Central memory CD8-positive, alpha-beta T cell (primary cell): ENCODE measurements at regions not wholly inside any gene's neighbourhood (a gene's known extent, or its start where the extent isn't known, plus 50 kb on each side); places are given as distances from the start of the nearest gene placed in this dataset.
"Not testable (repeated sequence)": the region's sequence is repeated elsewhere in the genome, so short reads cannot be mapped to it uniquely, and the experiment has no call there.

Experiments used
- ATAC-seq: fragments of 150-1000 bp; cut with Tn5 transposase; replicated peaks from 2 replicates; pipeline ENCODE4 v1.10.0; 2022; ENCODE audit warnings: mild to moderate bottlenecking, moderate FRiP score, moderate number of reproducible peaks; ENCODE audit not compliant: poor library complexity, severe bottlenecking; ENCODE audit errors: extremely low read depth
- DNase-seq, 2 donors: peaks; one replicate each; pipeline ENCODE4 v3.0.0; 2021; ENCODE audit warnings: low spot score in 2 of 2
- H3K27ac Mint-ChIP-seq: one replicate; pipeline ENCODE4 v1.8.0; 2022; ENCODE audit warnings: low read depth, mild to moderate bottlenecking, moderate library complexity, mixed read lengths
- H3K27me3 Mint-ChIP-seq: one replicate; pipeline ENCODE4 v1.8.0; 2022; ENCODE audit warnings: mixed read lengths
- H3K36me3 Mint-ChIP-seq: one replicate; pipeline ENCODE4 v1.8.0; 2022; ENCODE audit warnings: mild to moderate bottlenecking, moderate library complexity, mixed read lengths; ENCODE audit not compliant: insufficient read depth
- H3K4me1 Mint-ChIP-seq: one replicate; pipeline ENCODE4 v1.8.0; 2022; ENCODE audit warnings: mixed read lengths
- H3K4me3 Mint-ChIP-seq: one replicate; pipeline ENCODE4 v1.8.0; 2022; ENCODE audit warnings: mild to moderate bottlenecking, moderate library complexity, mixed read lengths
- H3K9me3 Mint-ChIP-seq: one replicate; pipeline ENCODE4 v1.8.0; 2022; ENCODE audit warnings: mixed read lengths

DNA sequence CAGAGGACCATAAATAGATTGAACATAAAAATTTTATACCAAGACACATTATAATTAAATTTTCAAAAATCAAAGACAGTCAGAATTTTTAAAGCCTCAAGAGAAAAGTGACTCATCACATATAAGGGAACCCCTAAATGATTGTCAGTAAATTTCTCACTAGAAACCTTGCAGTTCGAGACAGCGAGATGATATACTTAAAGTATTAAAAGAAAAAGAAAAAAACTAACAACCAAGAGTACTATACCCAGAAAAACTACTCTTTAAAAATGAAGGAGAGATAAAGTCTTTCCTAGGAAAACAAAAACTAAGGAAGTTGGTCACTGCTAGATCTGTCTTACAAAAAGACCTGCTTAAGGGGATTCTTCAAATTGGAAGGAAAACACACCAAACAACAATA, 251.4 kb upstream of the MSX2 start:
- Mint-ChIP-seq H3K36me3 (no peaks in the 10 kb centered on the region), H3K27ac (no peak overlapping the region), H3K9me3 (peaks cover 11% of the 10 kb centered on the region), H3K4me3 (no peak overlapping the region), H3K4me1 (no peaks in the 10 kb centered on the region), H3K27me3 (no peaks in the 10 kb centered on the region)
- DNase-seq (no peak), ATAC-seq (no peak)

- H3K27me3 Mint-ChIP-seq, ATAC-seq, H3K4me1 Mint-ChIP-seq, H3K4me3 Mint-ChIP-seq, DNase-seq, H3K9me3 Mint-ChIP-seq, H3K27ac Mint-ChIP-seq, H3K36me3 Mint-ChIP-seq: not testable (repeated sequence)
These were observed 248.4 kb upstream of the MSX2 start for GRCh38 chr5:174476001-174476400.

- H3K27ac Mint-ChIP-seq, result no peak overlapping the region
- no peaks in the 10 kb centered on the region for H3K36me3 Mint-ChIP-seq
- peaks cover 10% of the 10 kb centered on the region for H3K9me3 Mint-ChIP-seq
- ATAC-seq (no peak), DNase-seq (no peak)
- H3K4me1 Mint-ChIP-seq, result no peaks in the 10 kb centered on the region
- no peaks in the 10 kb centered on the region for H3K27me3 Mint-ChIP-seq
- H3K4me3 Mint-ChIP-seq, result no peak overlapping the region
These were observed 245.1 kb upstream of the MSX2 start for GRCh38 chr5:174479325-174479724.

DNA sequence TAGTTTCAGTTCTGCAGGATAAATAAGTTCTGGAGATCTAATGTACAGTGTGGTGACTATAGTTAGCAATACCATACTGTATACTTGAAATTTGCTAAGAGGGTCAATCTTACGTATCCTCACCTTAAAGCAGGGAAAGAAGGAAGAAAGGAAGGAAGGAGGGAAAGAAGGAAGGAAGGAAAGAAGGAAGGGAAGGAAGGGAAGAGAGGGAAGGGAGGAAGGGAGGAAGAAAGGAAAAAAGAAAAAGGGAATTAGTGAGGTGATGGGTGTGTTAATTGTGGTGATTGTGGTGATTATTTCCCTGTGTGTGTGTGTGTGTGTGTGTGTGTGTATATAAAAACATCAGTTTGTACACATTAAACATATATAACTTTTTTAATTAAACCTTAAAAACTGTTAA, 242.6 kb upstream of the MSX2 start:
- Mint-ChIP-seq H3K27ac (no peak overlapping the region), H3K27me3 (no peaks in the 10 kb centered on the region), H3K4me3 (no peak overlapping the region), H3K4me1 (no peaks in the 10 kb centered on the region), H3K36me3 (no peaks in the 10 kb centered on the region), H3K9me3 (peaks cover 17% of the 10 kb centered on the region)
- no peak for DNase-seq
- ATAC-seq, result no peak

DNA sequence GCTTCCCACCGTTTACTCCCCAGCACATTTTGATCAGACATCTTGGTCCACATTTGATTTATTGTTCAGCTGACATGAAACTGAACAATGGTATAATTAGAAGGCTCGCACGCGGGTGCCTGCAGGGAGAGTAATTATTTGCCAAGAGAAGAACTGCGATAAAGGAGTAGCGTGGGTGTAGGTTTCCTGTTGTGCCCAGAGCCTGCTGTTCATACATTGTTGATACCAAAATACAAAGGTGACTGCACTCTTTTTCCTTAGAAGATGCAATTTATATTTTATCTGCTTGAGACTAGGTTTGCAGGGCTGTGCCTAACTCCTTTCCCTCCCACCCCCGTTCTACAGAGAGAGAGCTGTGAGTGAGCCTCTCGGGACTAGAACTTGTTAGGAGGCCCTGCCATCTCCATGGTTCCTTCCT, 241.8 kb upstream of the MSX2 start:
- DNase-seq (no peak), ATAC-seq (no peak)
- Mint-ChIP-seq H3K9me3 (peaks cover 21% of the 10 kb centered on the region), H3K36me3 (no peaks in the 10 kb centered on the region), H3K27ac (no peak overlapping the region), H3K27me3 (no peaks in the 10 kb centered on the region), H3K4me3 (no peak overlapping the region), H3K4me1 (no peaks in the 10 kb centered on the region)

DNA sequence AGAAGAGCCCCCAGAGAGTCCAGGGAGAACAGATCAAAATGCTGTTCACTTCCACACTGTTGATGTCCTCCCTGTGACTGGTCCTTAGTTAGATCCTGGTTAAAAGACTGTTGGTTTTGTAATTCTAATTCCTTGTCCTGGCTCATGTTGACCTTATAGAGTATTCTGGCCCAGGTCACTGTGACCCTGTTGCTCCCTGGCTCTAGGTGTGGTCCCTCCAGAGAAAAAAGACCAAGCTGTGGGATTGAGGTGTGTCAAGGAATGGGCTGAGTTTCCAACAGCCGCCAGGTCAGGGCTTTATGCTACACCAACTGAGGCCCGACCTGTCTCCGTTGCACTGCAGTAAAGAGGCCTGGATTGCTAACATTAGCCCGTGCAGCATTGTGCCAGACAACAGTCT, 241.0 kb upstream of the MSX2 start:
- no peak overlapping the region for H3K4me3 Mint-ChIP-seq
- H3K4me1 Mint-ChIP-seq, result no peaks in the 10 kb centered on the region
- no peaks in the 10 kb centered on the region for H3K27me3 Mint-ChIP-seq

DNA sequence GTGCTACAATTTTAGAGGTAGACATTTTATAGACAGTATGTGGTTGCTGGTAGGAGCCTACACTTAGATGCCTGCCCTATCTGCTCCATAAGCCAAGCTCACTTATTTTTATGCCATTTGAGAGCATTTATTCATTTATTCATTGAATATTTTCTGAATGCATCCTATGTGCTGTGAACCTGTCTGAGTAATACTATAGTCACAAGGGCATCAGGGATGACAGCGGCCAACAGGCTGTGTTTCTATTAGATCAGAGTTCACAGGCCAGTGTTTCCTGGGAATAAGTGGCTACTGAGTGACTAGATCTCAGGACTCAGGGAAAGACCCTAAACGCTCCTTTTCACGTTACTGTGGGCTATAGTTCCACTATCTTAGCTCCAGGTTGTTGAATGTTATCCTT, 235.2 kb upstream of the MSX2 start:
- H3K27me3 Mint-ChIP-seq, result no peaks in the 10 kb centered on the region
- H3K4me3 Mint-ChIP-seq, result no peak overlapping the region
- H3K27ac Mint-ChIP-seq, result no peak overlapping the region
- peaks cover 2% of the 10 kb centered on the region for H3K36me3 Mint-ChIP-seq
- peaks cover 30% of the 10 kb centered on the region for H3K9me3 Mint-ChIP-seq
- ATAC-seq (no peak), DNase-seq (no peak)
- no peaks in the 10 kb centered on the region for H3K4me1 Mint-ChIP-seq

More for the DNA sequence above, 241.0 kb upstream of the MSX2 start:
- H3K27ac Mint-ChIP-seq, result no peak overlapping the region
- H3K9me3 Mint-ChIP-seq, result peaks cover 21% of the 10 kb centered on the region
- no peak for DNase-seq
- no peaks in the 10 kb centered on the region for H3K36me3 Mint-ChIP-seq
- no peak for ATAC-seq

DNA sequence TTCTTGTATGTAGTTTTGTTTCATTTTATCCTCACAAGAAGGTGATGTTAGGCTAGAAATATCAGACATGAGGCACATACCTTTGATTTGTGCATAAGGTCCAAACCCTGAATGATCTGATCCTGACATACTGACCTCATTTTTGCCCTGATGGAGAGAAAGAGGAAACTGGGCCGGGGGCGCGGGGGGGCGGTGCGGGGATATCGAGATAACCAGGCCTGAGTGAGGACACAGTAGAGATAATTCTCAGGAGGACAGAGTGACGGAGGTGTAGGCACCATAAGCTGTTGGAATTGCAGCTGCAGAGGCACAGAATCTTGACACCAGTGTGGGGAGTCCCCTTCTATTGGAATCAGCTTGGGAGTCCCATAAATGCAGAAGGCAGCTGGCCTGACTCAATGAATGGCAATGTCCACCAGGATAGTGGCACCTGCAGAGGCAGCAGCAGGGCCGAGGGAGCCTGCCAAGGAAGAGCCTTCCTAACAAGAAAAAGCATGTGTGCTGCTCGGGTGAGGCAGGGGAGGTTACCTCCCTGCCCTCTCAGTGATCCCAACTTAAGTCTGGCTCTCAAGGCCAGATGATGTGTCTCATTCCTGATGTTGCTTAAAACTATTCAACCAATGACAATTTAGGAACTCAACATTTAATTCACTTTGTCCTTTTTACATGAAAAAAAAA, 234.3 kb upstream of the MSX2 start:
- H3K9me3 Mint-ChIP-seq, result peaks cover 25% of the 10 kb centered on the region
- no peak overlapping the region for H3K27ac Mint-ChIP-seq
- H3K4me1 Mint-ChIP-seq, result no peaks in the 10 kb centered on the region
- no peak overlapping the region for H3K4me3 Mint-ChIP-seq
- ATAC-seq, result no peak
- H3K36me3 Mint-ChIP-seq, result peaks cover 2% of the 10 kb centered on the region
- H3K27me3 Mint-ChIP-seq, result no peaks in the 10 kb centered on the region
- DNase-seq, result no peak

- H3K27ac Mint-ChIP-seq, result no peak overlapping the region
- no peaks in the 10 kb centered on the region for H3K4me1 Mint-ChIP-seq
- peaks cover 2% of the 10 kb centered on the region for H3K36me3 Mint-ChIP-seq
- H3K9me3 Mint-ChIP-seq, result peaks cover 19% of the 10 kb centered on the region
- DNase-seq (no peak), ATAC-seq (no peak)
- no peaks in the 10 kb centered on the region for H3K27me3 Mint-ChIP-seq
- no peak overlapping the region for H3K4me3 Mint-ChIP-seq
These were observed 233.7 kb upstream of the MSX2 start for GRCh38 chr5:174490728-174491127.

GRCh38 chr5:174491265-174491664, 233.1 kb upstream of the MSX2 start:
- Mint-ChIP-seq H3K4me1 (no peaks in the 10 kb centered on the region), H3K27ac (no peak overlapping the region), H3K27me3 (no peaks in the 10 kb centered on the region), H3K36me3 (peaks cover 2% of the 10 kb centered on the region), H3K9me3 (peaks cover 19% of the 10 kb centered on the region), H3K4me3 (no peak overlapping the region)
- ATAC-seq, result no peak
- DNase-seq, result no peak

- Mint-ChIP-seq H3K27me3 (no peaks in the 10 kb centered on the region), H3K9me3 (peaks cover 16% of the 10 kb centered on the region), H3K36me3 (peaks cover 2% of the 10 kb centered on the region), H3K27ac (no peak overlapping the region), H3K4me1 (no peaks in the 10 kb centered on the region), H3K4me3 (no peak overlapping the region)
- DNase-seq (no peak), ATAC-seq (no peak)
These were observed 232.5 kb upstream of the MSX2 start for GRCh38 chr5:174491761-174492350.

- H3K27ac Mint-ChIP-seq, result no peak overlapping the region
- peaks cover 2% of the 10 kb centered on the region for H3K36me3 Mint-ChIP-seq
- H3K4me3 Mint-ChIP-seq, result no peak overlapping the region
- H3K4me1 Mint-ChIP-seq, result no peaks in the 10 kb centered on the region
- ATAC-seq, result no peak
- DNase-seq, result no peak
- no peaks in the 10 kb centered on the region for H3K27me3 Mint-ChIP-seq
- peaks cover 24% of the 10 kb centered on the region for H3K9me3 Mint-ChIP-seq
These were observed 230.9 kb upstream of the MSX2 start for GRCh38 chr5:174493530-174493929.

DNA sequence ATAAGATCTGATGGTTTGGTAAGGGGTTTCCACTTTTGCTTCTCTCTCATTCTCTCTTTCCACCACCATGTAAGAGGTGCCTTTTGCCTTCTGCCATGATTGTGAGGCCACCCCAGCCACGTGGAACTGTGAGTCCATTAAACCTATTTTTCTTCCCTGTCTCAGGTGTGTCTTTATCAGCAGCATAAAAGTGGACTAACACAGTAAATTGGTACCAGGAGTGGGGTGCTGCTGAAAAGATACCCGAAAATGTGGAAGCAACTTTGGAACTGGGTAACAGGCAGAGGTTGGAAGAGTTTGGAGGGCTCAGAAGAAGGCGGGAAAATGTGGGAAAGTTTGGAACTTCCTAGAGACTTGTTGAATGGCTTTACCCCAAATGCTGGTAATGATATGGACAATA, 226.4 kb upstream of the MSX2 start:
- not testable (repeated sequence) for H3K27me3 Mint-ChIP-seq, ATAC-seq, H3K27ac Mint-ChIP-seq, H3K4me3 Mint-ChIP-seq, DNase-seq, H3K4me1 Mint-ChIP-seq, H3K36me3 Mint-ChIP-seq
- H3K9me3 Mint-ChIP-seq, result peaks cover 32% of the 10 kb centered on the region
